B cell (primary cell): ENCODE measurements at regions not wholly inside any gene's neighbourhood (a gene's known extent, or its start where the extent isn't known, plus 50 kb on each side); places are given as distances from the start of the nearest gene placed in this dataset.

Experiments used
- ATAC-seq: fragments of 200-7000 bp; cut with Tn5 transposase; one replicate; pipeline ENCODE4 v1.10.0; 2021; ENCODE audit warnings: low read depth, mild to moderate bottlenecking, moderate number of reproducible peaks, moderate library complexity
- CTCF ChIA-PET: fragments of 350-600 bp; sonication (Branson Sonifier 250); formaldehyde crosslinking; loops from one replicate; lab custom pipeline; 2021; ENCODE audit warnings: antibody characterized with exemption, inconsistent platforms; lab: Charles Lee
- POLR2A ChIA-PET: fragments of 350-600 bp; sonication (Branson Sonifier 250); formaldehyde crosslinking; loops from one replicate; lab custom pipeline; 2021; ENCODE audit warnings: antibody characterized with exemption; lab: Charles Lee
- DNase-seq: peaks from one replicate; pipeline ENCODE4 v3.0.0; 2013
- H2AFZ ChIP-seq: 2 replicates; pipeline ENCODE4 v1.6.1; 2012; ENCODE audit warnings: mild to moderate bottlenecking, low read depth, low read length; ENCODE audit not compliant: insufficient read depth, poor library complexity, severe bottlenecking
- H3K27ac ChIP-seq, 2 donors: 1 replicate in 1 of 2; 2 replicates in 1 of 2; pipeline ENCODE4 v1.5.1; 2012 to 2013; ENCODE audit warnings: low read length in 2 of 2, mild to moderate bottlenecking in 2 of 2, moderate library complexity in 1 of 2
- H3K27me3 ChIP-seq, 4 experiments: fragments of 200-600 bp in 1 of 4; sonication (generic) in 1 of 4; replicated peaks in 1 of 4; 1 replicate in 2 of 4; 2 replicates in 2 of 4; pipeline versions ENCODE4 v1.6.1 to v1.7.0; 2013 to 2016; ENCODE audit warnings: low read length in 3 of 4, mild to moderate bottlenecking in 2 of 4, mixed read lengths in 1 of 4, moderate library complexity in 1 of 4; ENCODE audit not compliant: insufficient read depth in 4 of 4, control insufficient read depth in 3 of 4; ENCODE audit errors: control extremely low read depth in 1 of 4
- H3K36me3 ChIP-seq, 2 experiments: replicated peaks in 1 of 2; 1 replicate in 1 of 2; 2 replicates in 1 of 2; pipeline versions ENCODE4 v1.6.1 to v1.7.1; 2013; ENCODE audit warnings: low read length in 1 of 2; ENCODE audit not compliant: insufficient read depth in 2 of 2, control insufficient read depth in 1 of 2; ENCODE audit errors: control extremely low read depth in 1 of 2, extremely low read depth in 1 of 2
- H3K4me1 ChIP-seq, 2 donors: fragments of 200-600 bp in 1 of 2; sonication (generic) in 1 of 2; 1 replicate in 1 of 2; 2 replicates in 1 of 2; pipeline versions ENCODE4 v1.5.1 to v1.6.1; 2013 to 2017; ENCODE audit warnings: low read length in 2 of 2; ENCODE audit not compliant: control insufficient read depth in 2 of 2, insufficient read depth in 2 of 2
- H3K4me2 ChIP-seq: replicated peaks from 2 replicates; pipeline ENCODE3; 2012; ENCODE audit warnings: mild to moderate bottlenecking, low read depth, low read length; ENCODE audit not compliant: poor library complexity, severe bottlenecking
- H3K4me3 ChIP-seq, 5 experiments: fragments of 200-600 bp in 1 of 5; sonication (generic) in 1 of 5; 1 replicate in 3 of 5; 2 replicates in 2 of 5; pipeline versions ENCODE4 v1.5.1 to v1.7.0; 2011 to 2016; ENCODE audit warnings: low read length in 4 of 5, mild to moderate bottlenecking in 4 of 5, low read depth in 2 of 5, control low read depth in 1 of 5, moderate library complexity in 1 of 5; ENCODE audit not compliant: insufficient read depth in 1 of 5; ENCODE audit errors: control extremely low read depth in 1 of 5, extremely low read depth in 1 of 5
- H3K79me2 ChIP-seq: fragments of 200-600 bp; sonication (generic); one replicate; pipeline ENCODE4 v1.6.0; 2016; ENCODE audit warnings: low read length; ENCODE audit not compliant: control insufficient read depth, insufficient read depth
- H3K9ac ChIP-seq: fragments of 200-600 bp; sonication (generic); 2 replicates; pipeline ENCODE4 v1.6.1; 2017; ENCODE audit warnings: mild to moderate bottlenecking, low read length, moderate library complexity
- H3K9me3 ChIP-seq, 3 donors: one replicate each; pipeline versions ENCODE4 v1.6.1 to v1.7.1; 2013; ENCODE audit warnings: low read length in 2 of 3; ENCODE audit not compliant: control insufficient read depth in 2 of 3, insufficient read depth in 1 of 3; ENCODE audit errors: control extremely low read depth in 1 of 3
- H4K20me1 ChIP-seq: 2 replicates; pipeline ENCODE4 v1.6.0; 2012; ENCODE audit warnings: mild to moderate bottlenecking, low read length; ENCODE audit not compliant: insufficient read depth, control insufficient read depth, poor library complexity, severe bottlenecking
- H3K27ac Mint-ChIP-seq: one replicate; pipeline ENCODE4 v1.8.0; 2021; ENCODE audit warnings: mixed read lengths
- H3K27me3 Mint-ChIP-seq: one replicate; pipeline ENCODE4 v1.8.0; 2021; ENCODE audit warnings: mixed read lengths
- H3K4me1 Mint-ChIP-seq: one replicate; pipeline ENCODE4 v1.8.0; 2021; ENCODE audit warnings: mixed read lengths
- H3K4me3 Mint-ChIP-seq: one replicate; pipeline ENCODE4 v1.8.0; 2021; ENCODE audit warnings: mixed read lengths
- H3K9me3 Mint-ChIP-seq: one replicate; pipeline ENCODE4 v1.8.0; 2022; ENCODE audit warnings: mixed read lengths; ENCODE audit not compliant: insufficient read depth
- EZH2 ChIP-seq: IDR thresholded peaks from 2 replicates; pipeline ENCODE4 v1.6.1; 2012; ENCODE audit warnings: borderline replicate concordance, low read depth, mild to moderate bottlenecking, moderate library complexity, low read length; ENCODE audit not compliant: insufficient read depth, poor library complexity, severe bottlenecking
- WGBS: methylation state at CpG from one replicate; pipeline ENCODE4 v1.1.5; 2013; ENCODE audit warnings: missing lambda C conversion rate; ENCODE audit not compliant: insufficient coverage; 5-methylcytosine and 5-hydroxymethylcytosine counted together
- intact Hi-C: fragments of 100-400 bp; cut with micrococcal nuclease; formaldehyde crosslinking; loops from one replicate; pipeline ENCODE4 v1.10.0; 2022
- TF ChIP-seq, protein P1 (sequence below): fragments of 200-600 bp; IDR thresholded peaks from one replicate; pipeline ENCODE4 v1.8.0; 2022; ENCODE audit warnings: antibody characterized with exemption, mild to moderate bottlenecking

DNA sequence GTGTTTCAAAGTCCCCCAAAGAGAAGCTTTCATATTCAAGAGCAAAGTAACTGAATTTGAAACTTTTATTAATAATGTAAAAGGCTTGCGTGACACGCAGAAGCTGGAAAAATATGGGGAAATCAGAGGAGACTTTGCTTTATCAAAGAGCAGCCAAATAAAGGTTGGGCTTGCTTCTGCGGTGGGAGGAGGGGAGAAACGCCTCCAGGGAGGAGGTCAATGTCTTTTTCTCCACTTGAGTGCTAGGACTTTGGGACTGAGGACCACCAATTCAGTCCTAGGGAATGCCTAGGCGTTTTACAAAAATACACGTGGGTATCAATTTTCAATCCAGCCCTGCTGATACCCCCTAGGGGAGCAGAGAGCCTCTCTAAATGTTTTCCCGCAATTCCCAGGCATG is 60.9 kb upstream of the FZD10 start:
- ChIA-PET POLR2A (no interaction called here), CTCF (no interaction called here)
- WGBS = 52% methylated on average over 7 of the region's 7 CpGs
- no peak overlapping the region for H3K4me3 ChIP-seq
- no peak overlapping the region for H3K27ac Mint-ChIP-seq
- ATAC-seq (no peak), DNase-seq (no peak)
- peaks cover 0 to 4% (median 0%) of the 10 kb centered on the region in 4 experiments for H3K27me3 ChIP-seq
- H2AFZ ChIP-seq = no peak overlapping the region
- peaks cover 0 to 28% (median 0%) of the 10 kb centered on the region in 3 donors for H3K9me3 ChIP-seq
- no peaks in the 10 kb centered on the region for H3K36me3 ChIP-seq
- no peaks in the 10 kb centered on the region for H4K20me1 ChIP-seq
- no peak overlapping the region for H3K27ac ChIP-seq
- H3K4me1 ChIP-seq = no peaks in the 10 kb centered on the region
- intact Hi-C loops = no loop called here
- H3K4me1 Mint-ChIP-seq = no peaks in the 10 kb centered on the region
- no peaks in the 10 kb centered on the region for H3K79me2 ChIP-seq
- H3K9me3 Mint-ChIP-seq = peaks cover 3% of the 10 kb centered on the region
- H3K27me3 Mint-ChIP-seq = peaks cover 6% of the 10 kb centered on the region
- TF ChIP-seq, protein P1, sequence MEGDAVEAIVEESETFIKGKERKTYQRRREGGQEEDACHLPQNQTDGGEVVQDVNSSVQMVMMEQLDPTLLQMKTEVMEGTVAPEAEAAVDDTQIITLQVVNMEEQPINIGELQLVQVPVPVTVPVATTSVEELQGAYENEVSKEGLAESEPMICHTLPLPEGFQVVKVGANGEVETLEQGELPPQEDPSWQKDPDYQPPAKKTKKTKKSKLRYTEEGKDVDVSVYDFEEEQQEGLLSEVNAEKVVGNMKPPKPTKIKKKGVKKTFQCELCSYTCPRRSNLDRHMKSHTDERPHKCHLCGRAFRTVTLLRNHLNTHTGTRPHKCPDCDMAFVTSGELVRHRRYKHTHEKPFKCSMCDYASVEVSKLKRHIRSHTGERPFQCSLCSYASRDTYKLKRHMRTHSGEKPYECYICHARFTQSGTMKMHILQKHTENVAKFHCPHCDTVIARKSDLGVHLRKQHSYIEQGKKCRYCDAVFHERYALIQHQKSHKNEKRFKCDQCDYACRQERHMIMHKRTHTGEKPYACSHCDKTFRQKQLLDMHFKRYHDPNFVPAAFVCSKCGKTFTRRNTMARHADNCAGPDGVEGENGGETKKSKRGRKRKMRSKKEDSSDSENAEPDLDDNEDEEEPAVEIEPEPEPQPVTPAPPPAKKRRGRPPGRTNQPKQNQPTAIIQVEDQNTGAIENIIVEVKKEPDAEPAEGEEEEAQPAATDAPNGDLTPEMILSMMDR = no peak
- no peak for TF ChIP-seq EZH2
- H3K9ac ChIP-seq = no peak overlapping the region
- H3K4me3 Mint-ChIP-seq = no peak overlapping the region
- no peak overlapping the region for H3K4me2 ChIP-seq

DNA sequence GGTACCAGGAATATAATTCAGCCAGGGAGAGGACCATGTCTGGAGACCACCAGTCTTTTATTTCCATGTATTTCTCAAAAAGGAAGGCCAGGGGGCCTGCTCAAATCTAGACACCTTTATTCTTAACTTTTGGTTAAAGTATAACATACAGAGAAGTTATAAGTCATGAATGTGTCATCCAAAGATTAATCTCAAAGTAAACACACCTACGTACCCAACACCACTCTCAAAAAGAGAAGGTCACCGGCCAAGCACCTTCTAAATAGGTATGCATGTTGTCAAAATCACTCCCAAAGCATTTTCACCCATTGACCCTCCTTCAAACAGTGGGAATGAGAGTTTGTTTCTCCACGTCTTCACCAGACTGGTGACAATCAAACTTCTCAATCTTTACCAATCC is 60.0 kb upstream of the FZD10 start:
- Mint-ChIP-seq H3K9me3 (peaks cover 3% of the 10 kb centered on the region), H3K27ac (no peak overlapping the region), H3K27me3 (peaks cover 6% of the 10 kb centered on the region), H3K4me1 (no peaks in the 10 kb centered on the region), H3K4me3 (no peak overlapping the region)
- no peak for ATAC-seq
- H4K20me1 ChIP-seq = no peaks in the 10 kb centered on the region
- no peak overlapping the region for H3K4me3 ChIP-seq
- CTCF ChIA-PET = no interaction called here
- TF ChIP-seq, protein P1 = no peak
- TF ChIP-seq EZH2 = no peak
- no peak overlapping the region for H3K27ac ChIP-seq
- no peak for DNase-seq
- intact Hi-C loops = no loop called here
- no peaks in the 10 kb centered on the region for H3K79me2 ChIP-seq
- H3K9me3 ChIP-seq = peaks cover 0 to 28% (median 0%) of the 10 kb centered on the region in 3 donors
- peaks cover 0 to 4% (median 0%) of the 10 kb centered on the region in 4 experiments for H3K27me3 ChIP-seq
- POLR2A ChIA-PET = no interaction called here
- H3K4me2 ChIP-seq = no peak overlapping the region
- no peaks in the 10 kb centered on the region for H3K36me3 ChIP-seq
- H2AFZ ChIP-seq = no peak overlapping the region
- no peak overlapping the region for H3K9ac ChIP-seq
- no peaks in the 10 kb centered on the region for H3K4me1 ChIP-seq
- 80% methylated on average over 1 of the region's 3 CpGs for WGBS
